Stomach smooth muscle (tissue), 2 donors: ENCODE measurements at regions not wholly inside any gene's neighbourhood (a gene's known extent, or its start where the extent isn't known, plus 50 kb on each side); places are given as distances from the start of the nearest gene placed in this dataset.

ENCODE experiments used
- H3K27ac ChIP-seq: one replicate; pipeline ENCODE4 v1.7.0; 2013; ENCODE audit warnings: mild to moderate bottlenecking, low read length, inconsistent platforms
- H3K27me3 ChIP-seq, 2 donors: one replicate each; pipeline ENCODE4 v1.7.0; 2013; ENCODE audit warnings: low read length in 2 of 2; ENCODE audit not compliant: insufficient read depth in 2 of 2, control insufficient read depth in 1 of 2
- H3K36me3 ChIP-seq, 2 donors: one replicate each; pipeline ENCODE4 v1.7.0; 2013; ENCODE audit warnings: low read length in 2 of 2; ENCODE audit not compliant: control insufficient read depth in 2 of 2, insufficient read depth in 2 of 2
- H3K4me1 ChIP-seq: one replicate; pipeline ENCODE4 v1.7.0; 2013; ENCODE audit warnings: low read length; ENCODE audit not compliant: control insufficient read depth, insufficient read depth
- H3K4me3 ChIP-seq, 2 donors: one replicate each; pipeline ENCODE4 v1.7.0; 2013; ENCODE audit warnings: low read length in 2 of 2
- H3K9ac ChIP-seq, 2 donors: one replicate each; pipeline ENCODE4 v1.7.0; 2013; ENCODE audit warnings: low read length in 2 of 2, mild to moderate bottlenecking in 1 of 2
- H3K9me3 ChIP-seq, 2 donors: one replicate each; pipeline ENCODE4 v1.7.0; 2013; ENCODE audit warnings: low read length in 2 of 2; ENCODE audit not compliant: control insufficient read depth in 2 of 2
- donor health status: healthy.
- donor health status: Pancreatic carcinoma.

- no peaks in the 10 kb centered on the region for H3K4me1 ChIP-seq
- no peak overlapping the region for H3K4me3 ChIP-seq
- no peak overlapping the region for H3K9ac ChIP-seq
- no peak overlapping the region for H3K27ac ChIP-seq
- no peaks in the 10 kb centered on the region for H3K9me3 ChIP-seq
- H3K27me3 ChIP-seq, result no peaks in the 10 kb centered on the region
- no peaks in the 10 kb centered on the region for H3K36me3 ChIP-seq
Observed at GRCh38 chr6:50330347-50330746, 280.6 kb upstream of the DEFB112 start.

- H3K4me3 ChIP-seq, result no peak overlapping the region
- no peak overlapping the region for H3K9ac ChIP-seq
- H3K27ac ChIP-seq, result no peak overlapping the region
- H3K36me3 ChIP-seq, result no peaks in the 10 kb centered on the region
- H3K27me3 ChIP-seq, result no peaks in the 10 kb centered on the region
- H3K9me3 ChIP-seq, result no peaks in the 10 kb centered on the region
- no peaks in the 10 kb centered on the region for H3K4me1 ChIP-seq
Observed at GRCh38 chr6:50330963-50331362, 281.2 kb upstream of the DEFB112 start.

GRCh38 chr6:50333696-50334095, 284.0 kb upstream of the DEFB112 start:
- H3K4me3 ChIP-seq, result no peak overlapping the region
- no peak overlapping the region for H3K9ac ChIP-seq
- no peak overlapping the region for H3K27ac ChIP-seq
- H3K4me1 ChIP-seq, result no peaks in the 10 kb centered on the region
- H3K27me3 ChIP-seq, result no peaks in the 10 kb centered on the region
- H3K9me3 ChIP-seq, result no peaks in the 10 kb centered on the region
- no peaks in the 10 kb centered on the region for H3K36me3 ChIP-seq

GRCh38 chr6:50337532-50338122, 287.9 kb upstream of the DEFB112 start:
- H3K4me1 ChIP-seq, result no peaks in the 10 kb centered on the region
- H3K9me3 ChIP-seq, result no peaks in the 10 kb centered on the region
- no peak overlapping the region for H3K9ac ChIP-seq
- no peaks in the 10 kb centered on the region for H3K36me3 ChIP-seq
- no peak overlapping the region for H3K4me3 ChIP-seq
- no peak overlapping the region for H3K27ac ChIP-seq
- no peaks in the 10 kb centered on the region for H3K27me3 ChIP-seq

GRCh38 chr6:50353603-50354002, 303.9 kb upstream of the DEFB112 start:
- Histone ChIP-seq H3K9me3 (no peaks in the 10 kb centered on the region), H3K27ac (no peak overlapping the region), H3K9ac (no peak overlapping the region), H3K27me3 (no peaks in the 10 kb centered on the region), H3K4me1 (no peaks in the 10 kb centered on the region), H3K36me3 (no peaks in the 10 kb centered on the region), H3K4me3 (no peak overlapping the region)

- no peak overlapping the region for H3K9ac ChIP-seq
- no peaks in the 10 kb centered on the region for H3K27me3 ChIP-seq
- no peaks in the 10 kb centered on the region for H3K36me3 ChIP-seq
- no peaks in the 10 kb centered on the region for H3K9me3 ChIP-seq
- no peak overlapping the region for H3K27ac ChIP-seq
- H3K4me3 ChIP-seq, result no peak overlapping the region
- no peaks in the 10 kb centered on the region for H3K4me1 ChIP-seq
Observed at GRCh38 chr6:50358113-50358512, 308.4 kb upstream of the DEFB112 start.

- Histone ChIP-seq H3K4me3 (no peak overlapping the region), H3K9me3 (no peaks in the 10 kb centered on the region), H3K9ac (no peak overlapping the region), H3K4me1 (no peaks in the 10 kb centered on the region), H3K27me3 (no peaks in the 10 kb centered on the region), H3K27ac (no peak overlapping the region), H3K36me3 (no peaks in the 10 kb centered on the region)
Observed at GRCh38 chr6:50361641-50362331, 312.1 kb upstream of the DEFB112 start.

GRCh38 chr6:50362706-50363105, 313.0 kb upstream of the DEFB112 start:
- H3K9ac ChIP-seq, result no peak overlapping the region
- no peak overlapping the region for H3K27ac ChIP-seq
- no peaks in the 10 kb centered on the region for H3K9me3 ChIP-seq
- H3K36me3 ChIP-seq, result no peaks in the 10 kb centered on the region
- no peak overlapping the region for H3K4me3 ChIP-seq
- H3K4me1 ChIP-seq, result no peaks in the 10 kb centered on the region
- H3K27me3 ChIP-seq, result no peaks in the 10 kb centered on the region

- Histone ChIP-seq H3K9ac (no peak overlapping the region), H3K9me3 (no peaks in the 10 kb centered on the region), H3K36me3 (no peaks in the 10 kb centered on the region), H3K27me3 (no peaks in the 10 kb centered on the region), H3K4me3 (no peak overlapping the region), H3K27ac (no peak overlapping the region), H3K4me1 (no peaks in the 10 kb centered on the region)
Observed at GRCh38 chr6:50369996-50370395, 320.3 kb upstream of the DEFB112 start.

GRCh38 chr6:50380406-50381098, 330.8 kb upstream of the DEFB112 start:
- H3K9ac ChIP-seq, result peak overlapping the region in 1 of 2 donors; percentile 3
- H3K36me3 ChIP-seq, result no peaks in the 10 kb centered on the region
- H3K4me3 ChIP-seq, result peak overlapping the region; percentile 33 to 47
- peaks cover 0 to 5% of the 10 kb centered on the region in 2 donors for H3K9me3 ChIP-seq
- H3K27me3 ChIP-seq, result no peaks in the 10 kb centered on the region
- no peaks in the 10 kb centered on the region for H3K4me1 ChIP-seq
- H3K27ac ChIP-seq, result no peak overlapping the region

- H3K4me3 ChIP-seq, result peak overlapping the region; percentile 33 to 47
- no peaks in the 10 kb centered on the region for H3K27me3 ChIP-seq
- H3K27ac ChIP-seq, result no peak overlapping the region
- no peak overlapping the region for H3K9ac ChIP-seq
- no peaks in the 10 kb centered on the region for H3K36me3 ChIP-seq
- no peaks in the 10 kb centered on the region for H3K4me1 ChIP-seq
- H3K9me3 ChIP-seq, result peaks cover 0 to 5% of the 10 kb centered on the region in 2 donors
Observed at GRCh38 chr6:50381099-50381415, 331.3 kb upstream of the DEFB112 start.
